Right forelimb (tissue), 1 donor: ENCODE measurements at regions not wholly inside any gene's neighbourhood (a gene's known extent, or its start where the extent isn't known, plus 50 kb on each side); places are given as distances from the start of the nearest gene placed in this dataset.

Source experiments
- DNase-seq: peaks from one replicate; pipeline ENCODE4 v3.0.0-alpha.2; 2018

DNA sequence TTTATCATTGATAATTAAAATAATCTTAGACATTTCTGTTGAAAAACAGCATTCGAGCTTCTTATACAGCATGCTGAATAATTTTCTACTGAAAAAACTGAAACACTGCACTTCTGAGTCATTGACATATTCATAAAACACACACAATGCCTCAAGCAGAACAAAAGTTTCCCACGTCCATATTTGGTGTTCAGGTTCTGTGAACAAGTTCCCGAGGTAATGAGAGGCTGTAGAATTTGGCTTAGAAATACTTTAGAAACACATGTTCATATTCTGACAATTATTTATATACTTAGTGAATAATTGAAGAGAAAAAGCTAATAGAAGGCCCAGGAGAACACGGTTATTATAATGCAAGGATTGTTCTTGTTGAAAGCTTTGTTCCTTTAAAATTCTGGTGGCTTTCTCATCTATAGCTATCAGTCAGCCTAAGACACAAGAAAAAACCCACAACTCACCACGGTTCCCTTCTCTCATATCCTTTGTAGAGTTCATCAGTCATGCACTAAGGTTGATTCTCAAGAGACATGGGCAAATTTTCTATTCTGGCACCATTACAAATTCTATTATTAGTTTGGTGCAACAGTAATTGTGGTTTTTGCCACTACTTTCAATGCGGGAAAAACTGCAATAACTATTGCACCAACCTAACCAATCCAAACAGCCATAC is 194.4 kb downstream of the TMX3 start:
- no peak for DNase-seq

GRCh38 chr18:68519336-68519735 is 195.6 kb downstream of the TMX3 start:
- no peak for DNase-seq

DNA sequence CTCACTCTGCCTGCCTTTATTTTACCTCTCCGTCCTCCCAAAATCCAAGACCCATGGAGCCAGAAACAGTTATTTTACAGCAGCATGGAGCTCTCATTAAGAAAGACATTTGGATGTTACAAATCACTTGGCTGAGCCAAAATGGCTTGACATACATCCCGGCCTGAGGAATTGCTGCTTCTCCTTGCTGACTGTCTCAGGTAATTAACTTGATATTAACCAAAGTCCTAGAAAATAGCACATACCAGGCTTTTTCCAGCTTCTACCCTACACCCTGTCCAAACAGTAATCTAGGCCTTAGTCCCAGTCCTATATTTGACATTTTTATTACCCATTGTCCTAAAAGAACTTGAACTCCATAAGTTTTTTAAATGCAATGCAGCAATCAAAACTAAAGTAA is 205.0 kb downstream of the TMX3 start:
- DNase-seq, result no peak

DNA sequence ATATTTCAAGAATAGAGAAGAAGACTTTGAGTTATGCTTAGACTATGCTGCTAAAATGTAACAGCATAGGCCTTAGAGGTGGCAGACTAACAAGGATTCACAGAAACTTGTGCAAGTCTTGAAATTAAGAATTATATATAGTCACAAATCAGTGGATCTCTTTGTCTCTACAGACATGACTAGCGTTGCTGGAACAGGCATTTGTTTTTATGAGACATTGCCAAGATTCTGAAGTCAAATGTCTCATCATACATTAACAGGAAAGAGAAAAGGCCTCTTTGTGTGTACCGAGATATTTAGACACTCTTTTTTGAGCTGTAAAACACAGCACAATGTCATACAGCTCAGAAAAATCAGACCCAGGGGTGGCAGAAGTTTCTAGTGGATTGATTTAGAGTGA is 207.1 kb downstream of the TMX3 start:
- no peak for DNase-seq

GRCh38 chr18:68505178-68505574 is 209.7 kb downstream of the TMX3 start:
- no peak for DNase-seq

DNA sequence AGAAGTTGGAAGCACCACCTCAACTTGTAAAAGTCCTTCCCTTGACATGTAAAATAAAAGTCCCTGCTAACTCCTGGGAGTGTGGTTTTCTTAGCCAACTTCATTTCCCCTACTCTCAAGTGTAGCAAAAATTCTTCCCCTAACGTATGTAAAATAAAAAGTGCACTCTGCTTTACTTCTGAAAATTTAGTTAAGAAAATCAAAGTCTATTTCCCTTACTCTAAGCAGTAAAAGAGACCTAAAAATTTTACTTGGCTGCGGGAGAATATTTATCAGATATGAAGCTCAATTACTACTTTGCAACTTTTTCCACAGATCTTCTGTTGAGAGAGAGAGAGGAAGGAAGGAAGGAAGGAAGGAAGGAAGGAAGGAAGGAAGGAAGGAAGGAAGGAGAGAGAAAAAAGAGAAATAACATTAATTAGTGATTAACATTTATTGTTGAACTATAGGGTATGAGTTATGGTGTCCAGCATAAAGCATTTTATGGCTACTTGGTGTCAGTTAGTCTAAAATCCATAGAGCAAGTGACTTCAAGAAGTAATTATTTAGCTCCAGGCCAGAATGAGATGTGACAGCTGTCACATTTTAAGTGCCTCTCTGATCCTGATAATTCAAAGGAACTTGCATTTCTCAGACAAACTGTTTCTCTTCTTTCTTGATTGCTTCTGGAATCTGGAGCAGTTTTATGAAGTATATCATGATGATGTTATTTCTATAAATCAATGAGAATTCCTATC is 210.3 kb downstream of the TMX3 start:
- DNase-seq, result no peak

- DNase-seq, result no peak
Observed at GRCh38 chr18:68500556-68500955, 214.4 kb downstream of the TMX3 start.

DNA sequence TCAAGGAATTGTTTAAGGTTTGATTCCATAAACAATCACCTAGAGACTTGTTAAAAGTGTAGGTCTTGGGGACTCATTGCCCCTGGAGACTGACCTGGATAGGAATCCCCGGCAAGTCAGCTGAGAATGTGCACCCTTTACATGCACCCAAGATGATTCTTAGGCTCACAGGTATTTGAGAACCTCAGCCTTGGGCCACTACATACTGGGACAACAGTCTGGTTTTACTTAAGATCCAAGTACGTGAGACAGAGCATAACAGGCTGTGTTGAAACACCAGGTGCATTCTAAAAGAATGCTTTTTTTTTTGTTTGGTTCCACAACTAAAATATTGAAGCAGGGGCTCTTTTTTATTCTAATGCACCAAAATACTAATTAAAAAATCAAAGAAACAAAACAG is 215.8 kb downstream of the TMX3 start:
- DNase-seq, result no peak

DNA sequence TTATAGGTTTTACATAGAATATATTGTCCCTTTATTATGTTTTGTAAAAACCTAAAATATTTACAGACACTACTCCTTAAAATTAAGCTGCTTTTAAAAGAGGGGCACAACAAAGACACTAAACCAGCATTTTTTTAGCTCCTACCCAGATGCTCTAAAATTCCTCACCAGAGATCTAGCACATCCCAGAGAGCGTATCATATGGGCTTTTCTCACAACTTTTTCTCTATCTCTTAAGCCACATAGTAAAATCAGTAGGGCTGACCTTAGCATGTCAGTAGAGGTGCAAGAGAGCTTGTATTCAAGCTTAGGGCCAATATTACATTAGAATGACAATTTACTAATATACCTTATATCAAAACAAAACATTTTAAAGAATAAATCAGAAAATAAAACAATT is 216.3 kb downstream of the TMX3 start:
- DNase-seq, result no peak

- DNase-seq, result no peak
Observed at GRCh38 chr18:68498185-68498584, 216.7 kb downstream of the TMX3 start.

DNA sequence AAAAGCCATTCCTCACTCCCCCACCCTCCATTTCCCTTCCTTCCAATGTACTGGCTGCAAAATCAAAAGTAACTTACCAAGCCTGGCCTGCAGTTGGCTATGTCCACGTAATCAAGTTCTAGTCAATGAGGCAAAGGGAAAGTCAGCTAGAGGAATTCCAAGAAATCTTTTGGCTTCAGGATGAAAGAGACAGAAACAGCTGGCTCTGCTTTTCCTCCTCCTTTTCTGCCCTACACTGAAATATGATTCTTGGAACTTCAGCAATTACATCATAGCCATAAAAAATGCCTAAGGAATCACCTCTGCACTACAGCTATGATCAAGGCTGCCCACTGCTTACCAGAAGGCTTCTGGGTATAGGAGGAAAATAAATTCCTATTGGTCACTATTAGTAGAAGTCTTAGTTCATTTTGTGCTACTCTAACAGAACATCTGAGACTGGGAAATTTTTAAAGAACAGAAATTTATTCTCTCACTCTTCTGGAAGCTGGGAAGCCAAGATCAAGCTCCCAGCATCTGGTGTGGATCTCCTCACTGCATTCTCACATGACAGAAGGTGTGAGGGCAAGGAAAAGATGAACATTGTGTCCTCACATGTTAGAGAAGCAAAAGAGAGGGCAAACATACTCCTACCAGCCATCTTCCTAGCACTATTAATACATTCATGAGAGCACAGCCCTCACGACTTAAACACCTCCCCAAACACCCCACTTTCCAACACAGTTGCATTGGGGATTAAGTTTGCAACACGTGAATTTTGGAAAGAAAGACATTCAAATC is 219.9 kb downstream of the TMX3 start:
- DNase-seq, result no peak

DNA sequence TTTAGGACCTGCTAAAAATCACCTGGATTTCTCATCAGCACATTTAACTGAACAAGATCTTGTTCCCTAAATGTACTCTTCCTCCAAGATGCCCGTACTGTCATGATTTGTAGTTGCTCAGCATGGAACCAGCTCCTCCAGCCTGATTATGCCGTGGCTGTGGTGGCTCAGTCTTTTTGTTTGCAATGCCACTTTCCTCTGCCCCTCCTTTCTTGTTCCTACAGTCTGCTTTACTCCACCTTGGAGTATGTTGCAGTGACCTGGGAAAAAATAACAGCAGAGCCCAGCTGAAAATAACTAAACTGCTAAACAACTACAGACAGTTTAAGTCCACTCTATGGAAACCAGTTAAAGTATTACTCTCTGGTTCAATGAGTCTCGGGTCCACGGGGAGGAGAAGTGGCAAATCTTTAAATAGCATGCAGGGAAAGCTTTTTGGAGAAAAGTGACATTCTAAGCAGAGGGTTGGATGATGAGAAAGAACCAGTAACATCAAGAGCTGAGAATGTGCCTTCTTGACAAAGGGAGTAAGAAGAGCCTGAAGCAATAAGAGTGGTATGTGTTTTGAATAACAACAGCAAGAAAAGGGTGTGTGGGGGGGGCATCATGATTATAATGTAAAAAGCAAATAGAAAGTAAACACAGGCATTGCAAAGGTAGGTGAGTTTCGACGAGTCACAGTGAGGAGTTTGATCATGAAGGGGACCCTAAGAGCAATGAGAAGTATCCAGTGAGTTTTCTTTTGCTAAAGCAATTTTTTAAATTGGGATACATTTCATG is 225.7 kb downstream of the TMX3 start:
- DNase-seq, result no peak

DNA sequence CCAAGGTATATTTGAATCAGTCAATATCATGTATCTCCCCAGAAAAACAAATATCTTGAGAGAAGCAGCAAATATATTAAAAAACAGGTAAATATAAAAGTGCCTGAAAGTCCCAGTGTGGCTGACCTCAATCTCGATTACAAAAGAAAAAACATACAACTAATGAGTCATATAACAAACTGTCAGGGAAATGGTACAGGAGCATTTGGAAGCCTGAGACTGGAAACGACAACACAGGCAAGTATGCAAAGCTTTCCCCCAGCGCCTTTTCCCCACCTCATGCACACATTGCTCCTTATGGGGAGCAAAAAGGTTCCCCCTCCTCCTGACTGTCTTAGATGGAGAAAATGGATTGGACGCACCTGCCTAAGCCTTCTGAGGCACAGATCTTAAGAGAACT is 230.7 kb downstream of the TMX3 start:
- no peak for DNase-seq

DNA sequence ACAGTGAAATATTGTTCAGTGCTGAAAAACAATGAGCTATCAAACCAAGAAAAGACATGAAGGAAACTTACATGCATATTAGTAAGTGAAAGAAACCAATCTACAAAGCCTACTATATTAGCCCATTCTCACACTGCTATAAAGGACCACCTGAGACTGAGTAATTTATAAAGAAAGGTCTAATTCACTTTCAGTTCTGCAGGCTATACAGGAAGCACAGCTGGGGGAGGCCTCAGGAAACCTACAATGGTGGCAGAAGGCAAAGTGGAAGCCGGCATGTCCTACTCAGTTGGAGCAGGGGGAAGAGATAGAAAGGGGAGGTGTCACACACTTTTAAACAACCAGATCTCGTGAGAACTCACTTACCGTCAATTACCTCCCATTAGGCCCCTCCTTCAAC is 232.1 kb downstream of the TMX3 start:
- DNase-seq, result no peak

DNA sequence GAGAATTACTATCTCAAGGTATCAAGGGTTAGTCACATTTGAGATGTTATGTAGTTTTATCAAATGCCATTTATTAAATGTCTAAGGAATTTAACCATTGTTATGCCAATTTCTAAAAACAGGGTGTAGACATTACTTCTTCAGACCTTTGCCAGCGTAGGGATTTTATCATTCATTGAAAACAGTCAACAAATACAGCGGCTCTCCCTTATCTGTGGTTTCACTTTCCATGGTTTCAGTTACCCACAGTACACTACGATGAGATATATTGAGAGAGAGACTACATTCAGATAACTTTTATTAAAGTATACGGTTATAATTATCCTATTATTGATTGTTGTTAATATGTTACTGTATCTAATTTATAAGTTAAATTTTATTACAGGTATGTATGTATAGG is 234.7 kb downstream of the TMX3 start:
- no peak for DNase-seq

- DNase-seq, result no peak
Observed at GRCh38 chr18:68478246-68478645, 236.7 kb downstream of the TMX3 start.

GRCh38 chr18:68475883-68476282 is 239.0 kb downstream of the TMX3 start:
- no peak for DNase-seq

GRCh38 chr18:68472701-68473295 is 242.1 kb downstream of the TMX3 start:
- DNase-seq, result no peak

DNA sequence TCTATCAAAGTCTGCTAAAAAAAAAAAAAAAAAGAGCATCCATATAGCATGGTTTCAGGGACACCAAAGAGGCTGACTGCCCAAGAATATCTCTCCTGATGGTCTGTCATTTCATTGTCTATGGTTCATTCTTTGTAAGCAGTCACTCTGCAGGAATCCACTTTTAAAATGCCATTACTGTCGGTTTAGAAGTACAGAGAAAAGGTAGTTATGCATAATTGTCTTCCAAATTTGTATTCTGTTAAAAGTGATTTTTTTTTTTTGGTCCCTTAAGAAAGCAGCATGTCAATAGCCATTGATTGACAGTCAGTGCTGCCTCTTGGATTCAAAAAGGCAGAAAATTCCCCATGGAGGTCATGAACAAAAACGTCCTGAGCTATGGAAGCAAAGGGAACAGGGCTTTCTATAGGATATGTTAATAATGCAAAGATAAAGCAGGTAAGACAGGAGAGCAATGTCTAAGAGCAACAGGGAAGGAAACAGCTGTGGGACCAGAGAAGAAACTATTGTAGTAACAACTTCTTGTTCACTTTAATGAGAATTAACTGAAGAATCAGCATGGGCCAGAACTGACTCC is 245.8 kb downstream of the TMX3 start:
- no peak for DNase-seq

GRCh38 chr18:68467957-68468356 is 247.0 kb downstream of the TMX3 start:
- no peak for DNase-seq

DNA sequence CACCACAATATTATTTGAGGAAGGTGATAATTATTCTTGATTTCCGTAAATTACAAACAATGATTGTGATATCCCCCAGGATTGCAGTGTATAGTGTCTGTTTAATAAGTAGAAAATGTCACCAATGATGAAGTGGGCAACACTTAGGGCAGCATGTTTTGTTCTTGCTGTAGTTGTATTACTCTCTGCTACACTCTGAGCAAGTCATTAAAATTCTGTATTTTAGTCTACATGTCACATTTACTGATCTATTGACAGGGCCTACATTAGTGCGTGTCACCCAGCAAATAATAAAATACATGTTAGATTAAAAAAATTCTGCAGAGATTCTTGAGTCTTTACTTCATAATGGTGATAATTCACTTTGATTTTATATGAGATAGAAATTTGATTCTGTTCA is 247.6 kb downstream of the TMX3 start:
- no peak for DNase-seq

- DNase-seq, result no peak
Observed at GRCh38 chr18:68466672-68467071, 248.2 kb downstream of the TMX3 start.
